Fibroblast of lung (primary cell): ENCODE measurements at regions not wholly inside any gene's neighbourhood (a gene's known extent, or its start where the extent isn't known, plus 50 kb on each side); places are given as distances from the start of the nearest gene placed in this dataset.

Experiments
- CTCF ChIP-seq, 2 donors: IDR thresholded peaks in 1 of 2; conservative IDR thresholded peaks in 1 of 2; 1 replicate in 1 of 2; 2 replicates in 1 of 2; pipeline ENCODE4 v1.5.1; 2011 to 2012; ENCODE audit warnings: low read length in 2 of 2, control low read depth in 1 of 2, inconsistent platforms in 1 of 2, low read depth in 1 of 2, mild to moderate bottlenecking in 1 of 2
- EZH2 ChIP-seq: IDR thresholded peaks from 2 replicates; pipeline ENCODE4 v1.5.1; 2012; ENCODE audit warnings: low read length, control low read depth, mild to moderate bottlenecking; ENCODE audit errors: missing control alignments

GRCh38 chr7:136496551-136496950, 371.9 kb upstream of the CHRM2 start:
- TF ChIP-seq EZH2 (no peak), CTCF (conservative IDR thresholded peaks at IDR 0.05 in 1 of 2, IDR thresholded peaks at IDR 0.05 in 1 of 2; ENCODE audit: low read depth in 1 of 2, low read length in 2 of 2) (no peak)
